Keratinocyte (primary cell): ENCODE measurements at regions not wholly inside any gene's neighbourhood (a gene's known extent, or its start where the extent isn't known, plus 50 kb on each side); places are given as distances from the start of the nearest gene placed in this dataset.
"Not testable (repeated sequence)": the region's sequence is repeated elsewhere in the genome, so short reads cannot be mapped to it uniquely, and the experiment has no call there.

Source experiments
- DNase-seq: peaks from one replicate; pipeline ENCODE4 v3.0.0-alpha.2; 2011; ENCODE audit warnings: low read depth, missing footprints, low spot score
- FAIRE-seq: peaks from 2 replicates; lab custom pipeline; 2011; peaks lifted over from hg19 to GRCh38; lab: Jason Lieb, UNC
- H2AFZ ChIP-seq: 2 replicates; pipeline ENCODE4 v1.6.0; 2012; ENCODE audit warnings: low read length, control low read depth, inconsistent platforms; ENCODE audit not compliant: control insufficient read depth
- H3K27ac ChIP-seq: 2 replicates; pipeline ENCODE4 v1.5.1; 2011; ENCODE audit warnings: low read length; ENCODE audit not compliant: control insufficient read depth, insufficient read depth
- H3K27me3 ChIP-seq: 3 replicates; pipeline ENCODE4 v1.6.0; 2011; ENCODE audit warnings: low read length; ENCODE audit not compliant: control insufficient read depth, insufficient read depth; ENCODE audit errors: extremely low read depth
- H3K36me3 ChIP-seq, 2 experiments: 2 replicates in 1 of 2; 3 replicates in 1 of 2; pipeline ENCODE4 v1.5.1; 2011; ENCODE audit warnings: low read length in 2 of 2, mild to moderate bottlenecking in 1 of 2; ENCODE audit not compliant: control insufficient read depth in 2 of 2, insufficient read depth in 2 of 2; ENCODE audit errors: extremely low read depth in 1 of 2
- H3K4me1 ChIP-seq: 3 replicates; pipeline ENCODE4 v1.5.1; 2011; ENCODE audit warnings: low read length; ENCODE audit not compliant: control insufficient read depth, insufficient read depth; ENCODE audit errors: extremely low read depth
- H3K4me2 ChIP-seq: 3 replicates; pipeline ENCODE4 v1.6.0; 2011; ENCODE audit warnings: low read depth, low read length; ENCODE audit not compliant: control insufficient read depth, insufficient read depth; ENCODE audit errors: extremely low read depth
- H3K4me3 ChIP-seq, 3 experiments: fragments of 200-600 bp in 1 of 3; sonication (generic) in 1 of 3; 2 replicates in 2 of 3; 3 replicates in 1 of 3; pipeline ENCODE4 v1.5.1; 2011 to 2016; ENCODE audit warnings: low read length in 3 of 3, mild to moderate bottlenecking in 3 of 3, control low read depth in 2 of 3, inconsistent platforms in 1 of 3, low read depth in 1 of 3, mixed read lengths in 1 of 3, mixed run types in 1 of 3, moderate library complexity in 1 of 3; ENCODE audit not compliant: control insufficient read depth in 2 of 3, insufficient read depth in 2 of 3; ENCODE audit errors: extremely low read depth in 1 of 3
- H3K79me2 ChIP-seq: 2 replicates; pipeline ENCODE4 v1.6.0; 2012; ENCODE audit warnings: low read length; ENCODE audit not compliant: control insufficient read depth, insufficient read depth
- H3K9ac ChIP-seq: 3 replicates; pipeline ENCODE4 v1.6.0; 2011; ENCODE audit warnings: low read length; ENCODE audit not compliant: control insufficient read depth, insufficient read depth; ENCODE audit errors: extremely low read depth
- H3K9me1 ChIP-seq: 3 replicates; pipeline ENCODE4 v1.6.0; 2011; ENCODE audit warnings: low read length; ENCODE audit not compliant: control insufficient read depth, insufficient read depth; ENCODE audit errors: extremely low read depth
- H3K9me3 ChIP-seq: 2 replicates; pipeline ENCODE4 v1.5.1; 2012; ENCODE audit warnings: low read depth, low read length; ENCODE audit not compliant: control insufficient read depth
- H4K20me1 ChIP-seq: 3 replicates; pipeline ENCODE4 v1.6.0; 2011; ENCODE audit warnings: low read length; ENCODE audit not compliant: control insufficient read depth, insufficient read depth; ENCODE audit errors: extremely low read depth
- dilution Hi-C: fragments of 300-500 bp; cut with MboI; formaldehyde crosslinking; loops from one replicate; pipeline ENCODE4 v1.7.0; 2020; ENCODE audit warnings: low sequenced_read_pairs; ENCODE audit not compliant: extremely low pct_ligation_motif_present
- TF ChIP-seq, protein P1 (sequence below), 3 experiments: IDR thresholded peaks in 1 of 3; conservative IDR thresholded peaks in 1 of 3; optimal IDR thresholded peaks in 1 of 3; 2 replicates in 2 of 3; 3 replicates in 1 of 3; pipeline versions ENCODE3 to v1.5.1; 2011; ENCODE audit warnings: low read length in 3 of 3, mild to moderate bottlenecking in 3 of 3, moderate library complexity in 2 of 3, control low read depth in 1 of 3, inconsistent platforms in 1 of 3; ENCODE audit not compliant: insufficient read depth in 2 of 3; ENCODE audit errors: extremely low read depth in 1 of 3

DNA sequence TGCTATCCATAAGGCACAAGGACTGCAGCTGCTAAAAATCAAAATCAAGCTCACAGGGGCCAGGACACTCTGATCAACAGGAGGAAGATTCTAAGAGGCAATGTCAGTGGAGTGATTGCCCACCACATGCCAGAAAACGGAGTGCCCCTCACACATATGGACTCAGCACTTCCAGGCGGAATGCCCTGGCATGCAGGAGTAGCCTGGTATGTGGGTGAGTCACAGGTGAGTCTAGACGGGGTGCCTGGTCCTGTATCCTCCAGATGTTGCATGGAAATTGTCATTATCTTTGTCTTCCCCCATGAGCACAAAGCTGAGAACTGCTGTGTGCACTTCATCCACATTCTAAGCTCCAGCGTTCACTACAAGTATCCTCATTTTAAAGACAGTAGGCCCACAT is 129.2 kb upstream of the FOXD4L5 start:
- H3K4me1 ChIP-seq, H3K27me3 ChIP-seq, DNase-seq, H3K4me3 ChIP-seq, H4K20me1 ChIP-seq, H3K9ac ChIP-seq, dilution Hi-C loops, H3K9me1 ChIP-seq, H3K4me2 ChIP-seq, H3K36me3 ChIP-seq, FAIRE-seq, H3K27ac ChIP-seq, H3K79me2 ChIP-seq, H2AFZ ChIP-seq: not testable (repeated sequence)
- peaks cover 19% of the 10 kb centered on the region for H3K9me3 ChIP-seq

DNA sequence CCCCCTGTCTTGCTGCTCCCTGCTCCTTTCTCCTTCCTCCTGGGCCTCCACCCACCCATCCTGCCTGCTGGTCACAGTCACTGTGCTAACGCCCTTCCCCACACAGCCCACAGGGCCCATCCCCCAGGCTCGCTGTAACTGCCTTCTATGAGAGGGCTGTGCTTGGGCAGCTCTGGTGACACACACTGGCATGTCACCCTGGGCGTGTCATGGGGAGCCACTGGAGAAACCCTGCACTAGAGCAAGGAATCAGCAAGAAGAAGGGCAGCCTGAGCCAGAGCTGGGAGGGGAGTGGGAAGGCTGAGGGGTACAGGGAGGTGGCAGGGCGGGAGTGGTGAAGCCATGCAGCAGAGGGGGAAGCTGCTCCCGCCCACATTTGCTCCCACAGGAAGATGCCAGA is 128.4 kb upstream of the FOXD4L5 start:
- DNase-seq, FAIRE-seq, H3K9ac ChIP-seq, H3K4me2 ChIP-seq, H3K27ac ChIP-seq, H3K36me3 ChIP-seq, H3K27me3 ChIP-seq, H3K4me3 ChIP-seq, H4K20me1 ChIP-seq, H3K9me1 ChIP-seq, H3K4me1 ChIP-seq, H3K79me2 ChIP-seq, dilution Hi-C loops, H2AFZ ChIP-seq: not testable (repeated sequence)
- H3K9me3 ChIP-seq, result peaks cover 19% of the 10 kb centered on the region

DNA sequence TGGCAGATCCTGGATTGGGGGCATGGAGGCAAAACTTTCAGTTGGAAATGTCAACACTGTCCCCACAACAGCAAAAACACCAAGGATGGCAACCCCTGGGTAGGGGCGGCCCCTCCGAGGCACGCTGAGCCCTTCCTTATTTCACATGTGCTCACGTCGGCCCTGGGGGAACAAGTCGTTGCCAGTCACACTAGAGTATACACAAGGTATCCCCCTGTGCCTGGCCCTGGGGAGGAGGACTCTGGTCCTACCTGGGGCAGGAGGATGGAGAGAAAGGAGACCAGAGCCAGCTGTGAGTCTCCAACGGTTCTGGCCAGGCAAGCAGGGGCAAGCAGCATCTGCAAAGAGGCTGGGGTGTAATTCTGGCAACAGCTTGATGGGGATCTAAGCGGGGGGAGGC is 126.9 kb upstream of the FOXD4L5 start:
- no peaks in the 10 kb centered on the region for H3K79me2 ChIP-seq
- no peak for DNase-seq
- H3K27ac ChIP-seq, result no peak overlapping the region
- no peak overlapping the region for H2AFZ ChIP-seq
- no peaks in the 10 kb centered on the region for H4K20me1 ChIP-seq
- H3K9ac ChIP-seq, result no peak overlapping the region
- no peak for FAIRE-seq
- H3K4me3 ChIP-seq, result no peak overlapping the region
- dilution Hi-C loops, result no loop called here
- H3K27me3 ChIP-seq, result no peaks in the 10 kb centered on the region
- TF ChIP-seq, protein P1, sequence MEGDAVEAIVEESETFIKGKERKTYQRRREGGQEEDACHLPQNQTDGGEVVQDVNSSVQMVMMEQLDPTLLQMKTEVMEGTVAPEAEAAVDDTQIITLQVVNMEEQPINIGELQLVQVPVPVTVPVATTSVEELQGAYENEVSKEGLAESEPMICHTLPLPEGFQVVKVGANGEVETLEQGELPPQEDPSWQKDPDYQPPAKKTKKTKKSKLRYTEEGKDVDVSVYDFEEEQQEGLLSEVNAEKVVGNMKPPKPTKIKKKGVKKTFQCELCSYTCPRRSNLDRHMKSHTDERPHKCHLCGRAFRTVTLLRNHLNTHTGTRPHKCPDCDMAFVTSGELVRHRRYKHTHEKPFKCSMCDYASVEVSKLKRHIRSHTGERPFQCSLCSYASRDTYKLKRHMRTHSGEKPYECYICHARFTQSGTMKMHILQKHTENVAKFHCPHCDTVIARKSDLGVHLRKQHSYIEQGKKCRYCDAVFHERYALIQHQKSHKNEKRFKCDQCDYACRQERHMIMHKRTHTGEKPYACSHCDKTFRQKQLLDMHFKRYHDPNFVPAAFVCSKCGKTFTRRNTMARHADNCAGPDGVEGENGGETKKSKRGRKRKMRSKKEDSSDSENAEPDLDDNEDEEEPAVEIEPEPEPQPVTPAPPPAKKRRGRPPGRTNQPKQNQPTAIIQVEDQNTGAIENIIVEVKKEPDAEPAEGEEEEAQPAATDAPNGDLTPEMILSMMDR (optimal IDR thresholded peaks at IDR 0.05 in 1 of 3, IDR thresholded peaks at IDR 0.05 in 1 of 3, conservative IDR thresholded peaks at IDR 0.05 in 1 of 3; ENCODE audit: extremely low read depth in 1 of 3, insufficient read depth in 2 of 3, low read length in 3 of 3), result no peak
- no peaks in the 10 kb centered on the region for H3K36me3 ChIP-seq
- no peaks in the 10 kb centered on the region for H3K4me1 ChIP-seq
- H3K4me2 ChIP-seq, result no peak overlapping the region
- peaks cover 19% of the 10 kb centered on the region for H3K9me3 ChIP-seq
- H3K9me1 ChIP-seq, result no peaks in the 10 kb centered on the region
